ENCODE measurements at regions not wholly inside any gene's neighbourhood (a gene's known extent, or its start where the extent isn't known, plus 50 kb on each side); places are given as distances from the start of the nearest gene placed in this dataset.

DNA sequence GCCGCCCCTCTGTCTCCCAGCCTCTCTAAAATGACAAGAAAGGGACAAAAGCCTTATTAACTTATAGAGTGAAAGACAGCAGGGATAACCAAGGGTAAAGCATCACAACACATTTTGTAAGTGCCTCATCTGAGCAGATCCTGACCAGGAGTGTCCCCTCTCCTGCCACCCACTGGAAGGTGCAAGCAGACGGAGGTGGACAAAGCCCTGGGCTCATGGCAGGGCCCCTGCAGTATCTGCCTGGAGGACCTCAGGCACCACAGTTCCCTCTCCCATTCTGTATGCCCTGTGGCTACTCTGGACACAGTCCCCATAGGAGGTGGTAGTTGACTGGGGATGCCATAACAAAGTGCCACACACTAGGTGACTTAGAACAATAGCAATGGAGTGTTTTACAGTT is 319.8 kb downstream of the GADD45G start:
- no peak overlapping the region for H3K27ac ChIP-seq (ENCODE audit: low read depth, low read length)
- no peaks in the 10 kb centered on the region for H3K9me3 ChIP-seq (ENCODE audit: control insufficient read depth, insufficient read depth, low read length)
- H3K4me3 ChIP-seq (ENCODE audit: low read depth, low read length): no peak overlapping the region
- no peak for DNase-seq (ENCODE audit: low read depth, low spot score)
- ChIA-PET POLR2A (no interaction called here), CTCF (no interaction called here)
- TF ChIP-seq, protein P1, sequence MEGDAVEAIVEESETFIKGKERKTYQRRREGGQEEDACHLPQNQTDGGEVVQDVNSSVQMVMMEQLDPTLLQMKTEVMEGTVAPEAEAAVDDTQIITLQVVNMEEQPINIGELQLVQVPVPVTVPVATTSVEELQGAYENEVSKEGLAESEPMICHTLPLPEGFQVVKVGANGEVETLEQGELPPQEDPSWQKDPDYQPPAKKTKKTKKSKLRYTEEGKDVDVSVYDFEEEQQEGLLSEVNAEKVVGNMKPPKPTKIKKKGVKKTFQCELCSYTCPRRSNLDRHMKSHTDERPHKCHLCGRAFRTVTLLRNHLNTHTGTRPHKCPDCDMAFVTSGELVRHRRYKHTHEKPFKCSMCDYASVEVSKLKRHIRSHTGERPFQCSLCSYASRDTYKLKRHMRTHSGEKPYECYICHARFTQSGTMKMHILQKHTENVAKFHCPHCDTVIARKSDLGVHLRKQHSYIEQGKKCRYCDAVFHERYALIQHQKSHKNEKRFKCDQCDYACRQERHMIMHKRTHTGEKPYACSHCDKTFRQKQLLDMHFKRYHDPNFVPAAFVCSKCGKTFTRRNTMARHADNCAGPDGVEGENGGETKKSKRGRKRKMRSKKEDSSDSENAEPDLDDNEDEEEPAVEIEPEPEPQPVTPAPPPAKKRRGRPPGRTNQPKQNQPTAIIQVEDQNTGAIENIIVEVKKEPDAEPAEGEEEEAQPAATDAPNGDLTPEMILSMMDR (IDR thresholded peaks at IDR 0.05; ENCODE audit: low read depth, low read length): no peak
- peaks cover 5% of the 10 kb centered on the region for H3K27me3 ChIP-seq (ENCODE audit: control insufficient read depth, insufficient read depth, low read length)

DNA sequence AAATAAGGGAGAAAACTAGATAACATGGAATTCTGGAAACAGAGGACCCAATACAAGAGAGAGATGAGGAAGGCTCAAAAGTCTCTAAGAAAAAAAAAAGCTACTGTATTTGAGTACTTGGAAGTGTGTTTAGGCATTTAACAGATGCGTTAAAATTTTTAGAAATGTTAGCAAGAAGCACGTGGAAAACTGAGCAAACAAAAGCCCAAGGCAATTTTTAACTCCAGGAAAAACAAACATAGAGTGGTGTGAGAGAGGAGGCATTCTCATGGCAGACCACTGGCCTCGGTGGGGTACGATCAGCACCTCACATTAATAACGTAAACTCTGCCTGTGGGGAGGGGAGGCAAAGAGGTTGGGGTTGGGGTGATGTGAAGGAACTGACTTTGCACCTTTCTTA is 321.4 kb downstream of the GADD45G start:
- CTCF ChIA-PET: no interaction called here
- TF ChIP-seq, protein P1 (IDR thresholded peaks at IDR 0.05; ENCODE audit: low read depth, low read length): no peak
- POLR2A ChIA-PET: no interaction called here

DNA sequence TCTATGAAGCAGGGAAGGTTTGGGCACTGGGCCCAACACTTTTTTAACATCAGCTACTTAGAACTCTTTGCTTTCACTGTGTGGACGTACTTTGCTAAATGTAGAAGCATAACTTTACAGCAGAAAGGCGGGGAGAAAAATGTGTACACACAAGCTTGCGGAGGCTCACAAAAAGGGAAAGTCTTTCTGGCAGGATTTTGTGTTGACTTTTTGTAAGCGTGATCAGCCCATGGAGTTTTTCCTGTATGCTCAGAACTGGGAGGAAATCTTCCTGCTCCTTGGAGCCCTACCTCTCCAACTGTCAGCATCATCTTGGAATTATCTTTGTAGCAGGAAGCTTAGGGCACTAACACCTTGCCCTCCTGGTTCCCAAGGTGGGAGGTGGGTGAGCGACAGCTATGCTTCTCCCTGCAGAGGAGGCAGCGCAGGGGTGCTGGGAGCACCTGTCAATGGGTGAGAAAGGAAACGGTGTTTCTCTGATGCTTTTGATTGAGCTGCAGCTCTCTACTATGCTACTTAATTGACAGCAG is 321.9 kb downstream of the GADD45G start:
- H3K9me3 ChIP-seq (ENCODE audit: control insufficient read depth, insufficient read depth, low read length): no peaks in the 10 kb centered on the region
- ChIA-PET CTCF (no interaction called here), POLR2A (no interaction called here)
- H3K27ac ChIP-seq (ENCODE audit: low read depth, low read length): no peak overlapping the region
- TF ChIP-seq, protein P1 (IDR thresholded peaks at IDR 0.05; ENCODE audit: low read depth, low read length): no peak
- no peak overlapping the region for H3K4me3 ChIP-seq (ENCODE audit: low read depth, low read length)
- H3K27me3 ChIP-seq (ENCODE audit: control insufficient read depth, insufficient read depth, low read length): peaks cover 3% of the 10 kb centered on the region
- no peak for DNase-seq (ENCODE audit: low read depth, low spot score)

More for the DNA sequence above, 321.4 kb downstream of the GADD45G start:
- no peak overlapping the region for H3K27ac ChIP-seq (ENCODE audit: low read depth, low read length)
- no peaks in the 10 kb centered on the region for H3K9me3 ChIP-seq (ENCODE audit: control insufficient read depth, insufficient read depth, low read length)
- no peak overlapping the region for H3K4me3 ChIP-seq (ENCODE audit: low read depth, low read length)
- no peak for DNase-seq (ENCODE audit: low read depth, low spot score)
- H3K27me3 ChIP-seq (ENCODE audit: control insufficient read depth, insufficient read depth, low read length): peaks cover 3% of the 10 kb centered on the region

DNA sequence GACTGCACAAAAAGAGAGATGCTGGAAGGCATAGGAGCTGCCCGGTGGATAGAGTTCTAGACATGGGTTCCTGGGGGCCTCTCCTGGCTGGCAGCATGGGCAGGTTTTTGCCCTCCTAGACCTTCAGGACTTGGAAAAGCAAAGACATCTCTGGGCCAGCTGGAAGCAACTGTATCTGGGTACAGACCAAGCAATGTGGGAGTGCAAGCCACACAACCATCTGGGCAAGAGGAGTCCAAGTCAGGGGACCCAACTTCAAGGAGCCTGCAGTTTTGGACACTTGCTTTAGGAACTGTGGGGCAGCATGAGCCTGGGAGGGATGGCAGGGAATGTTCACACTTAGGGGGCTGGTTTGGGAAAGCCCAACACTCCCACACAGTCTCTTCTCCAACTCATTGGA is 323.3 kb downstream of the GADD45G start:
- Histone ChIP-seq H3K9me3 (ENCODE audit: control insufficient read depth, insufficient read depth, low read length) (no peaks in the 10 kb centered on the region), H3K4me3 (ENCODE audit: low read depth, low read length) (no peak overlapping the region), H3K27ac (ENCODE audit: low read depth, low read length) (no peak overlapping the region), H3K27me3 (ENCODE audit: control insufficient read depth, insufficient read depth, low read length) (peaks cover 3% of the 10 kb centered on the region)
- ChIA-PET POLR2A (no interaction called here), CTCF (no interaction called here)
- DNase-seq (ENCODE audit: low read depth, low spot score): no peak
- TF ChIP-seq, protein P1 (IDR thresholded peaks at IDR 0.05; ENCODE audit: low read depth, low read length): no peak

DNA sequence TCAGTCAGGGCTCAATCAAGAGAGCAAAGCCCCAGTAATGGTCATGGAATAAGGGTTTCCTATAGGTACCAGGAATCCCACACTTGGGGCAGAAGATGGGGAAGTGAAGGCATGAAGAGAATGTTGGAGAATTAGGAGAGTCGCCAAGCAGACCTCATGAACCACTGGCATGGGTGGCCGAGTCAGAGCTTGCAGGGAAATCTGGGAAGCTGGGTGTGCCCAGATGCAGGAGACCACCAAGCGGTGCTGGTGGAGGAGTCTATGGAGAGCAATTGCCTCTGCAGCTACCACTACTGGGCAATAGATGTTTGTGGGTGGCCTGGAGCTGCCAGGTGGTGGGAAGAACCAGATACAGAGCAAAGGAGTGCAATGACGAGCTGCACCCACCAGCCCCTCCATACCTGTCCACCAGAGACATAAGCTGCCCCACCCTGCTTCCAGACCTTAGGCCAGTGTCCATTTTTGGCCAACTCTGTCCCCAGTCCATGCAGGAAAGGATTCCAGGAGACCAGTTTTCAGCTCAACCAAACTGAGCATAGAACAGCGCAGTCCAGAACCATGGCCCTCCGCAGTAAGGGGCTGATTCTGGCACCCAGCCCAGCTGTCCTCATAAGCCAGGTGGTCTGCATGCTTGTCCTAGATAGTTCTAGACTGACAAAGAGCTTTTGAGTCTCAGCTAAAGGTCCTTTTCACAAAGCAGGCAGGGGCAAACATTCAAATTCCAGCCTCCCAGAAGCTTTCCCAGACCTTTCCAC is 323.9 kb downstream of the GADD45G start:
- POLR2A ChIA-PET: no interaction called here
- Histone ChIP-seq H3K4me3 (ENCODE audit: low read depth, low read length) (no peak overlapping the region), H3K9me3 (ENCODE audit: control insufficient read depth, insufficient read depth, low read length) (no peaks in the 10 kb centered on the region), H3K27me3 (ENCODE audit: control insufficient read depth, insufficient read depth, low read length) (no peaks in the 10 kb centered on the region), H3K27ac (ENCODE audit: low read depth, low read length) (no peak overlapping the region)
- DNase-seq (ENCODE audit: low read depth, low spot score): no peak
- CTCF ChIA-PET: no interaction called here
- TF ChIP-seq, protein P1 (IDR thresholded peaks at IDR 0.05; ENCODE audit: low read depth, low read length): no peak

Data from AG04450 (cell line).